Endothelial cell (in vitro differentiated cells): ENCODE measurements at regions not wholly inside any gene's neighbourhood (a gene's known extent, or its start where the extent isn't known, plus 50 kb on each side); places are given as distances from the start of the nearest gene placed in this dataset.

Experiments used
- DNase-seq: peaks from one replicate; pipeline ENCODE4 v3.0.0; 2021; ENCODE audit warnings: low spot score
- H3K27ac Mint-ChIP-seq: one replicate; pipeline ENCODE4 v1.8.0; 2021; ENCODE audit warnings: mixed read lengths, inconsistent platforms; ENCODE audit not compliant: unreplicated experiment
- H3K27me3 Mint-ChIP-seq: one replicate; pipeline ENCODE4 v1.8.0; 2021; ENCODE audit warnings: mild to moderate bottlenecking, moderate library complexity, mixed read lengths, inconsistent platforms; ENCODE audit not compliant: unreplicated experiment
- H3K36me3 Mint-ChIP-seq: one replicate; pipeline ENCODE4 v1.8.0; 2021; ENCODE audit warnings: mild to moderate bottlenecking, low read depth, mixed read lengths, inconsistent platforms; ENCODE audit not compliant: unreplicated experiment
- H3K4me1 Mint-ChIP-seq: one replicate; pipeline ENCODE4 v1.8.0; 2021; ENCODE audit warnings: mild to moderate bottlenecking, mixed read lengths, inconsistent platforms; ENCODE audit not compliant: unreplicated experiment
- H3K4me3 Mint-ChIP-seq: one replicate; pipeline ENCODE4 v1.8.0; 2021; ENCODE audit warnings: mild to moderate bottlenecking, mixed read lengths, inconsistent platforms; ENCODE audit not compliant: unreplicated experiment
- H3K9me3 Mint-ChIP-seq: one replicate; pipeline ENCODE4 v1.8.0; 2021; ENCODE audit warnings: mixed read lengths, inconsistent platforms; ENCODE audit not compliant: unreplicated experiment
- CTCF ChIP-seq: fragments of 200-600 bp; sonication (generic); IDR thresholded peaks from one replicate; pipeline ENCODE4 v1.5.0; 2021; ENCODE audit warnings: antibody characterized with exemption; ENCODE audit not compliant: unreplicated experiment

GRCh38 chr13:74622284-74622683 is 488.1 kb upstream of the KLF12 start:
- no peak overlapping the region for H3K27ac Mint-ChIP-seq
- H3K36me3 Mint-ChIP-seq, result no peaks in the 10 kb centered on the region

GRCh38 chr13:74620711-74621110 is 486.5 kb upstream of the KLF12 start:
- TF ChIP-seq CTCF, result no peak
- DNase-seq, result no peak
- peaks cover 8% of the 10 kb centered on the region for H3K4me1 Mint-ChIP-seq
- H3K27me3 Mint-ChIP-seq, result no peaks in the 10 kb centered on the region
- no peak overlapping the region for H3K4me3 Mint-ChIP-seq
- no peaks in the 10 kb centered on the region for H3K36me3 Mint-ChIP-seq
- H3K9me3 Mint-ChIP-seq, result no peaks in the 10 kb centered on the region
- H3K27ac Mint-ChIP-seq, result no peak overlapping the region

More at GRCh38 chr13:74622284-74622683, 488.1 kb upstream of the KLF12 start:
- no peak for DNase-seq
- TF ChIP-seq CTCF, result no peak
- Mint-ChIP-seq H3K27me3 (no peaks in the 10 kb centered on the region), H3K9me3 (no peaks in the 10 kb centered on the region), H3K4me3 (no peak overlapping the region), H3K4me1 (no peaks in the 10 kb centered on the region)

- Mint-ChIP-seq H3K9me3 (no peaks in the 10 kb centered on the region), H3K4me3 (no peak overlapping the region), H3K27ac (no peak overlapping the region), H3K27me3 (no peaks in the 10 kb centered on the region), H3K4me1 (peaks cover 12% of the 10 kb centered on the region), H3K36me3 (no peaks in the 10 kb centered on the region)
- no peak for TF ChIP-seq CTCF
- DNase-seq, result no peak
Observed at GRCh38 chr13:74620308-74620707, 486.1 kb upstream of the KLF12 start.

- Mint-ChIP-seq H3K36me3 (no peaks in the 10 kb centered on the region), H3K27me3 (no peaks in the 10 kb centered on the region), H3K4me3 (no peak overlapping the region), H3K4me1 (no peaks in the 10 kb centered on the region), H3K27ac (no peak overlapping the region), H3K9me3 (no peaks in the 10 kb centered on the region)
- TF ChIP-seq CTCF, result no peak
- DNase-seq, result no peak
Observed at GRCh38 chr13:74597526-74597925, 463.3 kb upstream of the KLF12 start.

- Mint-ChIP-seq H3K9me3 (no peaks in the 10 kb centered on the region), H3K27ac (no peak overlapping the region), H3K4me1 (no peaks in the 10 kb centered on the region), H3K36me3 (no peaks in the 10 kb centered on the region), H3K27me3 (no peaks in the 10 kb centered on the region), H3K4me3 (no peak overlapping the region)
- no peak for TF ChIP-seq CTCF
- DNase-seq, result no peak
Observed at GRCh38 chr13:74596691-74597090, 462.5 kb upstream of the KLF12 start.
